Activated CD8-positive, alpha-beta T cell treated with anti-CD3 and anti-CD28 coated beads, Interleukin-2, amount 10 ng/mL, durations not matched to agents 7 days and 5 days (primary cell): ENCODE measurements at regions not wholly inside any gene's neighbourhood (a gene's known extent, or its start where the extent isn't known, plus 50 kb on each side); places are given as distances from the start of the nearest gene placed in this dataset.
"Not testable (repeated sequence)": the region's sequence is repeated elsewhere in the genome, so short reads cannot be mapped to it uniquely, and the experiment has no call there.

ENCODE experiments used
- ATAC-seq: fragments of 150-1000 bp; cut with Tn5 transposase; one replicate; pipeline ENCODE4 v1.10.0; 2021; ENCODE audit warnings: moderate library complexity
- CTCF ChIA-PET: fragments of 350-600 bp; sonication (Branson Sonifier 250); formaldehyde crosslinking; loops from one replicate; lab custom pipeline; 2021; ENCODE audit warnings: antibody characterized with exemption; lab: Charles Lee
- POLR2A ChIA-PET: fragments of 350-600 bp; sonication (Branson Sonifier 250); formaldehyde crosslinking; loops from one replicate; lab custom pipeline; 2021; ENCODE audit warnings: antibody characterized with exemption; lab: Charles Lee
- DNase-seq: peaks from one replicate; pipeline ENCODE4 v3.0.0-alpha.2; 2020
- H3K27ac Mint-ChIP-seq: one replicate; pipeline ENCODE4 v1.8.0; 2021; ENCODE audit warnings: mild to moderate bottlenecking, mixed read lengths
- H3K27me3 Mint-ChIP-seq: one replicate; pipeline ENCODE4 v1.8.0; 2021; ENCODE audit warnings: low read depth, mixed read lengths
- H3K36me3 Mint-ChIP-seq: one replicate; pipeline ENCODE4 v1.8.0; 2021; ENCODE audit warnings: low read depth, mixed read lengths
- H3K4me1 Mint-ChIP-seq: one replicate; pipeline ENCODE4 v1.8.0; 2021; ENCODE audit warnings: low read depth, mixed read lengths
- H3K4me3 Mint-ChIP-seq: one replicate; pipeline ENCODE4 v1.8.0; 2021; ENCODE audit warnings: mild to moderate bottlenecking, mixed read lengths
- H3K9me3 Mint-ChIP-seq: one replicate; pipeline ENCODE4 v1.8.0; 2022; ENCODE audit warnings: mixed read lengths; ENCODE audit not compliant: insufficient read depth

- H3K27ac Mint-ChIP-seq, DNase-seq, POLR2A ChIA-PET, CTCF ChIA-PET, H3K27me3 Mint-ChIP-seq, H3K4me1 Mint-ChIP-seq, ATAC-seq, H3K9me3 Mint-ChIP-seq, H3K36me3 Mint-ChIP-seq, H3K4me3 Mint-ChIP-seq: not testable (repeated sequence)
Measured at GRCh38 chr1:81178431-81179093, 622.2 kb upstream of the ADGRL2 start.

GRCh38 chr1:81174811-81175476 is 625.8 kb upstream of the ADGRL2 start:
- peaks cover 8% of the 10 kb centered on the region for H3K9me3 Mint-ChIP-seq
- H3K27ac Mint-ChIP-seq = no peak overlapping the region
- ChIA-PET CTCF (no interaction called here), POLR2A (no interaction called here)
- H3K27me3 Mint-ChIP-seq = no peaks in the 10 kb centered on the region
- no peak for ATAC-seq
- no peak for DNase-seq
- H3K4me1 Mint-ChIP-seq = no peaks in the 10 kb centered on the region
- H3K36me3 Mint-ChIP-seq = no peaks in the 10 kb centered on the region
- no peak overlapping the region for H3K4me3 Mint-ChIP-seq

GRCh38 chr1:81174052-81174451 is 626.7 kb upstream of the ADGRL2 start:
- DNase-seq = no peak
- CTCF ChIA-PET = no interaction called here
- no peak overlapping the region for H3K27ac Mint-ChIP-seq

GRCh38 chr1:81172483-81172882 is 628.3 kb upstream of the ADGRL2 start:
- no peaks in the 10 kb centered on the region for H3K4me1 Mint-ChIP-seq
- H3K9me3 Mint-ChIP-seq = peaks cover 13% of the 10 kb centered on the region
- H3K27me3 Mint-ChIP-seq = no peaks in the 10 kb centered on the region
- ATAC-seq (no peak), DNase-seq (no peak)
- CTCF ChIA-PET = no interaction called here
- H3K36me3 Mint-ChIP-seq = no peaks in the 10 kb centered on the region
- no peak overlapping the region for H3K27ac Mint-ChIP-seq
- POLR2A ChIA-PET = no interaction called here
- H3K4me3 Mint-ChIP-seq = no peak overlapping the region

More at GRCh38 chr1:81174052-81174451, 626.7 kb upstream of the ADGRL2 start:
- no peaks in the 10 kb centered on the region for H3K4me1 Mint-ChIP-seq
- no peaks in the 10 kb centered on the region for H3K27me3 Mint-ChIP-seq
- H3K9me3 Mint-ChIP-seq = peaks cover 13% of the 10 kb centered on the region
- no peak for ATAC-seq
- no peak overlapping the region for H3K4me3 Mint-ChIP-seq
- no peaks in the 10 kb centered on the region for H3K36me3 Mint-ChIP-seq
- POLR2A ChIA-PET = no interaction called here

- Mint-ChIP-seq H3K36me3 (no peaks in the 10 kb centered on the region), H3K27me3 (no peaks in the 10 kb centered on the region), H3K4me3 (no peak overlapping the region), H3K27ac (no peak overlapping the region), H3K4me1 (no peaks in the 10 kb centered on the region), H3K9me3 (peaks cover 13% of the 10 kb centered on the region)
- CTCF ChIA-PET = no interaction called here
- DNase-seq (no peak), ATAC-seq (no peak)
- POLR2A ChIA-PET = no interaction called here
Measured at GRCh38 chr1:81170721-81171120, 630.0 kb upstream of the ADGRL2 start.

- ATAC-seq (no peak), DNase-seq (no peak)
- Mint-ChIP-seq H3K36me3 (no peaks in the 10 kb centered on the region), H3K27ac (no peak overlapping the region), H3K9me3 (peaks cover 5% of the 10 kb centered on the region), H3K27me3 (no peaks in the 10 kb centered on the region), H3K4me3 (no peak overlapping the region), H3K4me1 (no peaks in the 10 kb centered on the region)
- POLR2A ChIA-PET = no interaction called here
- CTCF ChIA-PET = no interaction called here
Measured at GRCh38 chr1:81165963-81166362, 634.8 kb upstream of the ADGRL2 start.

GRCh38 chr1:81160696-81161095 is 640.0 kb upstream of the ADGRL2 start:
- Mint-ChIP-seq H3K4me3 (no peak overlapping the region), H3K27ac (no peak overlapping the region), H3K36me3 (no peaks in the 10 kb centered on the region), H3K4me1 (no peaks in the 10 kb centered on the region), H3K9me3 (peaks cover 18% of the 10 kb centered on the region), H3K27me3 (no peaks in the 10 kb centered on the region)
- ATAC-seq = no peak
- ChIA-PET CTCF (no interaction called here), POLR2A (no interaction called here)
- no peak for DNase-seq

GRCh38 chr1:81158592-81158991 is 642.1 kb upstream of the ADGRL2 start:
- ChIA-PET POLR2A (no interaction called here), CTCF (no interaction called here)
- no peak for DNase-seq
- peaks cover 18% of the 10 kb centered on the region for H3K9me3 Mint-ChIP-seq
- H3K27ac Mint-ChIP-seq = no peak overlapping the region
- no peaks in the 10 kb centered on the region for H3K36me3 Mint-ChIP-seq
- no peaks in the 10 kb centered on the region for H3K4me1 Mint-ChIP-seq
- no peaks in the 10 kb centered on the region for H3K27me3 Mint-ChIP-seq
- ATAC-seq = no peak
- no peak overlapping the region for H3K4me3 Mint-ChIP-seq

- Mint-ChIP-seq H3K27me3 (no peaks in the 10 kb centered on the region), H3K36me3 (no peaks in the 10 kb centered on the region), H3K4me3 (no peak overlapping the region), H3K27ac (no peak overlapping the region), H3K9me3 (peaks cover 18% of the 10 kb centered on the region), H3K4me1 (no peaks in the 10 kb centered on the region)
- ChIA-PET POLR2A (no interaction called here), CTCF (no interaction called here)
- DNase-seq (no peak), ATAC-seq (no peak)
Measured at GRCh38 chr1:81157686-81158085, 643.0 kb upstream of the ADGRL2 start.

- no peak for DNase-seq
- no peaks in the 10 kb centered on the region for H3K36me3 Mint-ChIP-seq
- no peak overlapping the region for H3K4me3 Mint-ChIP-seq
- H3K27me3 Mint-ChIP-seq = no peaks in the 10 kb centered on the region
- peaks cover 22% of the 10 kb centered on the region for H3K9me3 Mint-ChIP-seq
- ChIA-PET POLR2A (no interaction called here), CTCF (no interaction called here)
- ATAC-seq = no peak
- no peaks in the 10 kb centered on the region for H3K4me1 Mint-ChIP-seq
- H3K27ac Mint-ChIP-seq = no peak overlapping the region
Measured at GRCh38 chr1:81156887-81157286, 643.8 kb upstream of the ADGRL2 start.

GRCh38 chr1:81155131-81155530 is 645.6 kb upstream of the ADGRL2 start:
- ATAC-seq (no peak), DNase-seq (no peak)
- H3K36me3 Mint-ChIP-seq = no peaks in the 10 kb centered on the region
- no peaks in the 10 kb centered on the region for H3K27me3 Mint-ChIP-seq
- H3K9me3 Mint-ChIP-seq = peaks cover 22% of the 10 kb centered on the region
- no peak overlapping the region for H3K27ac Mint-ChIP-seq
- CTCF ChIA-PET = no interaction called here
- no peak overlapping the region for H3K4me3 Mint-ChIP-seq
- POLR2A ChIA-PET = no interaction called here
- H3K4me1 Mint-ChIP-seq = no peaks in the 10 kb centered on the region

GRCh38 chr1:81151206-81151605 is 649.5 kb upstream of the ADGRL2 start:
- CTCF ChIA-PET = no interaction called here
- no peak for DNase-seq
- Mint-ChIP-seq H3K27ac (no peak overlapping the region), H3K4me3 (no peak overlapping the region), H3K9me3 (peaks cover 4% of the 10 kb centered on the region), H3K4me1 (no peaks in the 10 kb centered on the region), H3K27me3 (no peaks in the 10 kb centered on the region), H3K36me3 (no peaks in the 10 kb centered on the region)
- ATAC-seq = no peak
- POLR2A ChIA-PET = no interaction called here
